Activated CD4-positive, alpha-beta memory T cell treated with anti-CD3 and anti-CD28 coated beads, Interleukin-2, amount 10 ng/mL, durations not matched to agents 7 days and 5 days (primary cell): ENCODE measurements at regions not wholly inside any gene's neighbourhood (a gene's known extent, or its start where the extent isn't known, plus 50 kb on each side); places are given as distances from the start of the nearest gene placed in this dataset.

Experiments used
- CTCF ChIA-PET: fragments of 350-600 bp; sonication (Branson Sonifier 250); formaldehyde crosslinking; loops from one replicate; lab custom pipeline; 2021; ENCODE audit warnings: antibody characterized with exemption, inconsistent platforms; lab: Charles Lee
- POLR2A ChIA-PET: fragments of 350-600 bp; sonication (Branson Sonifier 250); formaldehyde crosslinking; loops from one replicate; lab custom pipeline; 2021; ENCODE audit warnings: antibody characterized with exemption; lab: Charles Lee
- DNase-seq: peaks from one replicate; pipeline ENCODE4 v3.0.0-alpha.2; 2020
- H3K27ac Mint-ChIP-seq: one replicate; pipeline ENCODE4 v1.8.0; 2021; ENCODE audit warnings: mild to moderate bottlenecking, mixed read lengths
- H3K27me3 Mint-ChIP-seq: one replicate; pipeline ENCODE4 v1.8.0; 2021; ENCODE audit warnings: mixed read lengths
- H3K36me3 Mint-ChIP-seq: one replicate; pipeline ENCODE4 v1.8.0; 2021; ENCODE audit warnings: low read depth, mixed read lengths
- H3K4me1 Mint-ChIP-seq: one replicate; pipeline ENCODE4 v1.8.0; 2021; ENCODE audit warnings: mixed read lengths
- H3K4me3 Mint-ChIP-seq: one replicate; pipeline ENCODE4 v1.8.0; 2021; ENCODE audit warnings: mild to moderate bottlenecking, mixed read lengths
- H3K9me3 Mint-ChIP-seq: one replicate; pipeline ENCODE4 v1.8.0; 2021; ENCODE audit warnings: mixed read lengths

DNA sequence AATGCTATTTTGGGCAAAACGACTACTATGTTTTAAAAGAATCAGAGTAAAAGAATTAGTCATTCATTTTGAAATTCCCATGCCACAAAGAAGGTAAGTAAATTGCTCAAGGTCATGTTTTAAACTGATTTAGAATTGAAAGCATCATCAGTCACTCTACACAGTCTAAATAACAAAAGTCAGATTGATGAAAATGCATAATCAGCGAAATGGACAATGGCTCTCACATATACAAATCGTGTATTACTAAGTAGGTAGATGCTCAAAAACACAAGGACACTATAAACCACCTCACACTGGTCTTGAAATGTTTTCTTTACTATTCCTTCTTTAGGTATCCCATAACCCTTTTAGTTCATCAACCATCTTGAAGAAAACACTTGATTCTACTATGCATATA is 135.4 kb downstream of the OPN5 start:
- Mint-ChIP-seq H3K4me1 (no peaks in the 10 kb centered on the region), H3K27me3 (no peaks in the 10 kb centered on the region), H3K36me3 (no peaks in the 10 kb centered on the region), H3K9me3 (no peaks in the 10 kb centered on the region), H3K27ac (no peak overlapping the region), H3K4me3 (no peak overlapping the region)
- CTCF ChIA-PET = no interaction called here
- POLR2A ChIA-PET = no interaction called here
- DNase-seq = no peak

- H3K4me3 Mint-ChIP-seq = no peak overlapping the region
- H3K27ac Mint-ChIP-seq = no peak overlapping the region
- no peaks in the 10 kb centered on the region for H3K9me3 Mint-ChIP-seq
- CTCF ChIA-PET = no interaction called here
- no peak for DNase-seq
- H3K27me3 Mint-ChIP-seq = no peaks in the 10 kb centered on the region
- no peaks in the 10 kb centered on the region for H3K4me1 Mint-ChIP-seq
- no peaks in the 10 kb centered on the region for H3K36me3 Mint-ChIP-seq
- POLR2A ChIA-PET = no interaction called here
These were observed 133.2 kb downstream of the OPN5 start for GRCh38 chr6:47915017-47915416.

- no peaks in the 10 kb centered on the region for H3K36me3 Mint-ChIP-seq
- no peaks in the 10 kb centered on the region for H3K9me3 Mint-ChIP-seq
- no peak overlapping the region for H3K27ac Mint-ChIP-seq
- no peak for DNase-seq
- H3K4me1 Mint-ChIP-seq = no peaks in the 10 kb centered on the region
- no peak overlapping the region for H3K4me3 Mint-ChIP-seq
- POLR2A ChIA-PET = no interaction called here
- H3K27me3 Mint-ChIP-seq = no peaks in the 10 kb centered on the region
- CTCF ChIA-PET = no interaction called here
These were observed 126.4 kb downstream of the OPN5 start for GRCh38 chr6:47908271-47908670.

GRCh38 chr6:47905717-47906116 is 123.9 kb downstream of the OPN5 start:
- H3K27me3 Mint-ChIP-seq = no peaks in the 10 kb centered on the region
- ChIA-PET CTCF (no interaction called here), POLR2A (no interaction called here)
- no peaks in the 10 kb centered on the region for H3K36me3 Mint-ChIP-seq
- no peak overlapping the region for H3K27ac Mint-ChIP-seq
- no peaks in the 10 kb centered on the region for H3K4me1 Mint-ChIP-seq
- H3K9me3 Mint-ChIP-seq = no peaks in the 10 kb centered on the region
- H3K4me3 Mint-ChIP-seq = no peak overlapping the region
- DNase-seq = no peak

- H3K27me3 Mint-ChIP-seq = no peaks in the 10 kb centered on the region
- ChIA-PET CTCF (no interaction called here), POLR2A (no interaction called here)
- H3K4me1 Mint-ChIP-seq = no peaks in the 10 kb centered on the region
- no peaks in the 10 kb centered on the region for H3K36me3 Mint-ChIP-seq
- DNase-seq = no peak
- H3K27ac Mint-ChIP-seq = no peak overlapping the region
- no peaks in the 10 kb centered on the region for H3K9me3 Mint-ChIP-seq
- H3K4me3 Mint-ChIP-seq = no peak overlapping the region
These were observed 115.4 kb downstream of the OPN5 start for GRCh38 chr6:47897247-47897646.

GRCh38 chr6:47890326-47890875 is 108.6 kb downstream of the OPN5 start:
- DNase-seq = no peak
- H3K4me1 Mint-ChIP-seq = no peaks in the 10 kb centered on the region
- ChIA-PET CTCF (no interaction called here), POLR2A (no interaction called here)
- peaks cover 2% of the 10 kb centered on the region for H3K9me3 Mint-ChIP-seq
- H3K27ac Mint-ChIP-seq = no peak overlapping the region
- no peak overlapping the region for H3K4me3 Mint-ChIP-seq
- H3K27me3 Mint-ChIP-seq = no peaks in the 10 kb centered on the region
- H3K36me3 Mint-ChIP-seq = no peaks in the 10 kb centered on the region

GRCh38 chr6:47879015-47879414 is 97.2 kb downstream of the OPN5 start:
- Mint-ChIP-seq H3K4me1 (no peaks in the 10 kb centered on the region), H3K36me3 (no peaks in the 10 kb centered on the region), H3K9me3 (no peaks in the 10 kb centered on the region), H3K27me3 (no peaks in the 10 kb centered on the region), H3K4me3 (no peak overlapping the region), H3K27ac (no peak overlapping the region)
- CTCF ChIA-PET = no interaction called here
- no peak for DNase-seq
- POLR2A ChIA-PET = no interaction called here
